ENCODE measurements at regions not wholly inside any gene's neighbourhood (a gene's known extent, or its start where the extent isn't known, plus 50 kb on each side); places are given as distances from the start of the nearest gene placed in this dataset.

GRCh38 chr21:28675331-28676041, 317.2 kb downstream of the LTN1 start:
- Histone ChIP-seq H2AFZ (ENCODE audit: control insufficient read depth, low read length) (peak overlapping the region; percentile 50), H3K27ac (ENCODE audit: control insufficient read depth, insufficient read depth, low read length) (peak overlapping the region; percentile 54), H3K9me1 (ENCODE audit: control insufficient read depth, extremely low read depth, insufficient read depth, low read length) (no peaks in the 10 kb centered on the region), H3K4me3 (ENCODE audit: control insufficient read depth in 2 of 3, extremely low read depth in 1 of 3, insufficient read depth in 2 of 3, low read depth in 1 of 3, low read length in 3 of 3) (no peak overlapping the region), H3K9ac (ENCODE audit: control insufficient read depth, extremely low read depth, insufficient read depth, low read length) (no peak overlapping the region), H3K4me1 (ENCODE audit: control insufficient read depth, extremely low read depth, insufficient read depth, low read length) (peaks cover 14% of the 10 kb centered on the region), H3K27me3 (ENCODE audit: control insufficient read depth, extremely low read depth, insufficient read depth, low read length) (no peaks in the 10 kb centered on the region), H3K4me2 (ENCODE audit: control insufficient read depth, extremely low read depth, insufficient read depth, low read depth, low read length) (no peak overlapping the region), H3K9me3 (ENCODE audit: control insufficient read depth, low read depth, low read length) (no peaks in the 10 kb centered on the region), H4K20me1 (ENCODE audit: control insufficient read depth, extremely low read depth, insufficient read depth, low read length) (no peaks in the 10 kb centered on the region), H3K36me3 (ENCODE audit: control insufficient read depth in 2 of 2, extremely low read depth in 1 of 2, insufficient read depth in 2 of 2, low read length in 2 of 2) (no peaks in the 10 kb centered on the region), H3K79me2 (ENCODE audit: control insufficient read depth, insufficient read depth, low read length) (no peaks in the 10 kb centered on the region)
- FAIRE-seq (peak; percentile 73), DNase-seq (ENCODE audit: low read depth, low spot score) (no peak)
- dilution Hi-C loops (cut with MboI; ENCODE audit: extremely low pct_ligation_motif_present, low sequenced_read_pairs): no loop called here
- TF ChIP-seq EZH2 (IDR thresholded peaks at IDR 0.05; ENCODE audit: low read length) (no peak), CTCF (optimal IDR thresholded peaks at IDR 0.05 in 1 of 3, IDR thresholded peaks at IDR 0.05 in 1 of 3, conservative IDR thresholded peaks at IDR 0.05 in 1 of 3; ENCODE audit: extremely low read depth in 1 of 3, insufficient read depth in 2 of 3, low read length in 3 of 3) (no peak)

GRCh38 chr21:28674763-28675162, 317.9 kb downstream of the LTN1 start:
- Histone ChIP-seq H3K9ac (ENCODE audit: control insufficient read depth, extremely low read depth, insufficient read depth, low read length) (no peak overlapping the region), H3K4me3 (ENCODE audit: control insufficient read depth in 2 of 3, extremely low read depth in 1 of 3, insufficient read depth in 2 of 3, low read depth in 1 of 3, low read length in 3 of 3) (no peak overlapping the region), H4K20me1 (ENCODE audit: control insufficient read depth, extremely low read depth, insufficient read depth, low read length) (no peaks in the 10 kb centered on the region), H3K4me2 (ENCODE audit: control insufficient read depth, extremely low read depth, insufficient read depth, low read depth, low read length) (peak overlapping the region; percentile 37), H3K27ac (ENCODE audit: control insufficient read depth, insufficient read depth, low read length) (peak overlapping the region; percentile 54), H3K4me1 (ENCODE audit: control insufficient read depth, extremely low read depth, insufficient read depth, low read length) (peaks cover 14% of the 10 kb centered on the region), H3K36me3 (ENCODE audit: control insufficient read depth in 2 of 2, extremely low read depth in 1 of 2, insufficient read depth in 2 of 2, low read length in 2 of 2) (no peaks in the 10 kb centered on the region), H3K9me3 (ENCODE audit: control insufficient read depth, low read depth, low read length) (no peaks in the 10 kb centered on the region), H3K27me3 (ENCODE audit: control insufficient read depth, extremely low read depth, insufficient read depth, low read length) (no peaks in the 10 kb centered on the region), H2AFZ (ENCODE audit: control insufficient read depth, low read length) (peak overlapping the region; percentile 23), H3K9me1 (ENCODE audit: control insufficient read depth, extremely low read depth, insufficient read depth, low read length) (no peaks in the 10 kb centered on the region), H3K79me2 (ENCODE audit: control insufficient read depth, insufficient read depth, low read length) (no peaks in the 10 kb centered on the region)
- FAIRE-seq (no peak), DNase-seq (ENCODE audit: low read depth, low spot score) (no peak)
- TF ChIP-seq CTCF (optimal IDR thresholded peaks at IDR 0.05 in 1 of 3, IDR thresholded peaks at IDR 0.05 in 1 of 3, conservative IDR thresholded peaks at IDR 0.05 in 1 of 3; ENCODE audit: extremely low read depth in 1 of 3, insufficient read depth in 2 of 3, low read length in 3 of 3): no peak
- no peak for TF ChIP-seq EZH2 (IDR thresholded peaks at IDR 0.05; ENCODE audit: low read length)
- dilution Hi-C loops (cut with MboI; ENCODE audit: extremely low pct_ligation_motif_present, low sequenced_read_pairs): no loop called here
